ENCODE measurements at regions not wholly inside any gene's neighbourhood (a gene's known extent, or its start where the extent isn't known, plus 50 kb on each side); places are given as distances from the start of the nearest gene placed in this dataset.

- TF ChIP-seq BACH1 (IDR thresholded peaks at IDR 0.05; ENCODE audit: low read length) = no peak
- no peak for TF ChIP-seq FOSL1 (IDR thresholded peaks at IDR 0.05; ENCODE audit: insufficient read depth, low read depth, low read length)
- TF ChIP-seq RNF2 (IDR thresholded peaks at IDR 0.05; ENCODE audit: borderline replicate concordance, low read depth, low read length, missing control alignments, poor library complexity, severe bottlenecking) = no peak
Measured at GRCh38 chr10:109790647-109791046, 132.7 kb downstream of the XPNPEP1 start (continued).
